HG03460 (cell line): ENCODE measurements at regions not wholly inside any gene's neighbourhood (a gene's known extent, or its start where the extent isn't known, plus 50 kb on each side); places are given as distances from the start of the nearest gene placed in this dataset.
"Not testable (repeated sequence)": the region's sequence is repeated elsewhere in the genome, so short reads cannot be mapped to it uniquely, and the experiment has no call there.

Experiments
- ATAC-seq: cut with Tn5 transposase; IDR thresholded peaks from one replicate; pipeline ENCODE4 v1.9.1; 2021; ENCODE audit not compliant: unreplicated experiment

GRCh38 chr13:38160131-38160530, 189.5 kb upstream of the UFM1 start:
- no peak for ATAC-seq

GRCh38 chr13:38159710-38160109, 189.9 kb upstream of the UFM1 start:
- no peak for ATAC-seq

GRCh38 chr13:38147050-38147449, 202.6 kb upstream of the UFM1 start:
- no peak for ATAC-seq

- no peak for ATAC-seq
Observed at GRCh38 chr13:38141792-38142191, 207.9 kb upstream of the UFM1 start.

GRCh38 chr13:38135592-38135991, 214.1 kb upstream of the UFM1 start:
- ATAC-seq, result no peak

GRCh38 chr13:38121267-38121666, 228.4 kb upstream of the UFM1 start:
- no peak for ATAC-seq

- no peak for ATAC-seq
Observed at GRCh38 chr13:38103851-38104250, 234.3 kb upstream of the TRPC4 start.

- no peak for ATAC-seq
Observed at GRCh38 chr13:38099751-38100150, 230.2 kb upstream of the TRPC4 start.

- no peak for ATAC-seq
Observed at GRCh38 chr13:38093425-38093824, 223.9 kb upstream of the TRPC4 start.

GRCh38 chr13:38090913-38091312, 221.3 kb upstream of the TRPC4 start:
- ATAC-seq, result no peak

- no peak for ATAC-seq
Observed at GRCh38 chr13:38086721-38087120, 217.1 kb upstream of the TRPC4 start.

- no peak for ATAC-seq
Observed at GRCh38 chr13:38086013-38086412, 216.4 kb upstream of the TRPC4 start.

GRCh38 chr13:38073931-38074330, 204.4 kb upstream of the TRPC4 start:
- no peak for ATAC-seq

- no peak for ATAC-seq
Observed at GRCh38 chr13:38072696-38073095, 203.1 kb upstream of the TRPC4 start.

- not testable (repeated sequence) for ATAC-seq
Observed at GRCh38 chr13:38071340-38071739, 201.8 kb upstream of the TRPC4 start.

GRCh38 chr13:38053896-38054295, 184.3 kb upstream of the TRPC4 start:
- no peak for ATAC-seq

- ATAC-seq, result no peak
Observed at GRCh38 chr13:38046049-38046376, 176.4 kb upstream of the TRPC4 start.

GRCh38 chr13:38045278-38046048, 175.9 kb upstream of the TRPC4 start:
- ATAC-seq, result no peak

GRCh38 chr13:38044067-38044466, 174.5 kb upstream of the TRPC4 start:
- ATAC-seq, result no peak

GRCh38 chr13:38042771-38043170, 173.2 kb upstream of the TRPC4 start:
- no peak for ATAC-seq

- ATAC-seq, result no peak
Observed at GRCh38 chr13:38024431-38024830, 154.9 kb upstream of the TRPC4 start.

GRCh38 chr13:38017320-38017719, 147.7 kb upstream of the TRPC4 start:
- no peak for ATAC-seq

- ATAC-seq, result no peak
Observed at GRCh38 chr13:38013676-38014075, 144.1 kb upstream of the TRPC4 start.
